Brain microvascular endothelial cell (primary cell): ENCODE measurements at regions not wholly inside any gene's neighbourhood (a gene's known extent, or its start where the extent isn't known, plus 50 kb on each side); places are given as distances from the start of the nearest gene placed in this dataset.

ENCODE experiments used
- DNase-seq: peaks from one replicate; pipeline ENCODE4 v3.0.0-alpha.2; 2020
- H3K27ac ChIP-seq: fragments of 250-450 bp; sonication (Bioruptor Pico); 2 replicates; pipeline ENCODE4 v1.5.1; 2020; ENCODE audit warnings: mild to moderate bottlenecking, moderate library complexity
- H3K27me3 ChIP-seq: fragments of 250-450 bp; sonication (Bioruptor Pico); replicated peaks from 2 replicates; pipeline ENCODE4 v1.5.1; 2020; ENCODE audit warnings: mild to moderate bottlenecking
- H3K36me3 ChIP-seq: fragments of 250-450 bp; sonication (Bioruptor Pico); replicated peaks from 2 replicates; pipeline ENCODE4 v1.5.1; 2020; ENCODE audit warnings: mild to moderate bottlenecking
- H3K4me3 ChIP-seq: 2 replicates; pipeline ENCODE4 v1.5.1; 2011; ENCODE audit warnings: low read depth, mild to moderate bottlenecking, control low read depth, low read length, moderate library complexity
- CTCF ChIP-seq: IDR thresholded peaks from 2 replicates; pipeline ENCODE4 v1.5.1; 2011; ENCODE audit warnings: low read depth, mild to moderate bottlenecking, moderate library complexity, low read length, control low read depth, inconsistent platforms; ENCODE audit errors: missing control alignments
- in situ Hi-C: cut with HindIII; loops from 2 replicates; pipeline ENCODE4 v1.10.0; 2017; ENCODE audit warnings: low sequenced_read_pairs, low pct_ligation_motif_present

GRCh38 chr10:118237930-118238329 lies 104.2 kb downstream of the FAM204A start:
- Histone ChIP-seq H3K27ac (no peak overlapping the region), H3K4me3 (no peak overlapping the region), H3K36me3 (no peaks in the 10 kb centered on the region), H3K27me3 (no peaks in the 10 kb centered on the region)
- TF ChIP-seq CTCF: no peak
- DNase-seq: no peak
- in situ Hi-C loops: no loop called here

- Histone ChIP-seq H3K36me3 (no peaks in the 10 kb centered on the region), H3K4me3 (no peak overlapping the region), H3K27me3 (no peaks in the 10 kb centered on the region), H3K27ac (no peak overlapping the region)
- TF ChIP-seq CTCF: no peak
- DNase-seq: no peak
- in situ Hi-C loops: no loop called here
Measured at GRCh38 chr10:118234683-118235082, 107.4 kb downstream of the FAM204A start.

- DNase-seq: no peak
- H3K27ac ChIP-seq: no peak overlapping the region
- no peak for TF ChIP-seq CTCF
- no peaks in the 10 kb centered on the region for H3K27me3 ChIP-seq
- H3K36me3 ChIP-seq: no peaks in the 10 kb centered on the region
- in situ Hi-C loops: no loop called here
- no peak overlapping the region for H3K4me3 ChIP-seq
Measured at GRCh38 chr10:118220346-118220850, 121.7 kb downstream of the FAM204A start.

- Histone ChIP-seq H3K36me3 (no peaks in the 10 kb centered on the region), H3K4me3 (no peak overlapping the region), H3K27me3 (no peaks in the 10 kb centered on the region), H3K27ac (no peak overlapping the region)
- DNase-seq: no peak
- in situ Hi-C loops: no loop called here
- TF ChIP-seq CTCF: no peak
Measured at GRCh38 chr10:118218562-118218961, 123.6 kb downstream of the FAM204A start.

- no peaks in the 10 kb centered on the region for H3K27me3 ChIP-seq
- no peaks in the 10 kb centered on the region for H3K36me3 ChIP-seq
- no peak for TF ChIP-seq CTCF
- no peak for DNase-seq
- H3K27ac ChIP-seq: no peak overlapping the region
- H3K4me3 ChIP-seq: no peak overlapping the region
- in situ Hi-C loops: no loop called here
Measured at GRCh38 chr10:118216571-118217170, 125.5 kb downstream of the FAM204A start.

GRCh38 chr10:118216020-118216419 lies 126.1 kb downstream of the FAM204A start:
- no peaks in the 10 kb centered on the region for H3K36me3 ChIP-seq
- no peak overlapping the region for H3K4me3 ChIP-seq
- no peak for TF ChIP-seq CTCF
- in situ Hi-C loops: no loop called here
- DNase-seq: no peak
- H3K27ac ChIP-seq: no peak overlapping the region
- H3K27me3 ChIP-seq: no peaks in the 10 kb centered on the region
